Globus pallidus (tissue), 1 donor: ENCODE measurements at regions not wholly inside any gene's neighbourhood (a gene's known extent, or its start where the extent isn't known, plus 50 kb on each side); places are given as distances from the start of the nearest gene placed in this dataset.

Experiments
- DNase-seq: peaks from one replicate; pipeline ENCODE4 v3.0.0-alpha.2; 2015; ENCODE audit warnings: low spot score

DNA sequence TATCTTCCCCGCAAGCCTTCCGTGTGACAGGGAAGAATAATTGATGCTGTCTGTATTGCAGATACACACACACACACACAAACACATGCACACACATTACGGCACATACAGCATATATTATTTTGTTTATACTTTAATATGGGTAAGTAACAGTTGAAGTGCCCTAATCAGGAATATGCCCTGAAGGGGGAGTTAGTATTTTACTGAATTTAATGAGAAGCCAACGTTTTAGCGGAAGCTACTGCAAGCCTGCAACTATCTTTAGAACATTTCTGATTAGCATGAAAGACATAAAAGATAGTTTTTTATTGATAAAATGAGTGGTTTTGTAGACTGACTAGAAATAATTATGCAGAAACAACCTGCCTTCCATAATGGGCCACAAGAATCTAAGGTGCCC lies 296.6 kb upstream of the SLCO3A1 start:
- no peak for DNase-seq

DNA sequence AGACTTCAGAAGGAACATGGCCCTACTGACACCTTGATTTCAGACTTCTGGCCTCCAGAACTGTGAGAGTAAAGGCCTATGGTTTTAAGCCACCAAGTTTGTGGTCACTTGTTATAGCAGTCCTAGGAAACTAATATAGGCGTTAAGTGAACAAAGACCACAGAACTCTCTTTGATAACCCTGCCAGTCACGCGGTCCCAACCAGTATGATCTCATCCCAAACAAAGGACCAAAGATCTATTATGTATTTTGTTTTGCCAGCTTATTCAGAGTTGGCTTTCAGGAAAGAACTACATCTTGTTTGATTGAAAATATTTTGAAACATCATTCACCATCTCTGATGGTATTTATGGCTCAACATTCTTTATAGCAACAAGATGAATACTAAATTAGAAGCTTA lies 294.4 kb upstream of the SLCO3A1 start:
- DNase-seq, result peak; percentile 94

GRCh38 chr15:91561371-91562100 lies 292.0 kb upstream of the SLCO3A1 start:
- DNase-seq, result peak; percentile 87

GRCh38 chr15:91562698-91563097 lies 290.8 kb upstream of the SLCO3A1 start:
- DNase-seq, result no peak

- DNase-seq, result no peak
These were observed 288.9 kb upstream of the SLCO3A1 start for GRCh38 chr15:91564631-91565030.

DNA sequence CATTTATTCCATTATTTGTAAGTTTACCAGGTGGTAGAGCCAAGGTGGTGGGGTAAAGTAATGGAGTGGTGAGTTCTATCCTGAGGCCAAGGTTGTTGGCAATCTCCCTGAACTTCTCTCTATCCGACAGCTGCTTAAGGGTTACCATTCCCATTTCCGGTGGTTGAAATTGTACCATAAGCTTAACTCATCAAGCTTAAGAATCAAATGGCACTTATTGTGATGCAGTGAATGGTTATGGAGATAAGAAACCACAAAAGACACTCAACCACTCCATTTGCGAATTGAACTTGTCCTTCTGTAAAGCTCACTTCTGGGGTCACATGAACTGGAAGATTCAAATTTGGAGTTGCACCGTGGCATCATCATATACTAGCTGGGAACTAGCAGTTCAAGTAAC lies 287.4 kb upstream of the SLCO3A1 start:
- no peak for DNase-seq

- no peak for DNase-seq
These were observed 285.5 kb upstream of the SLCO3A1 start for GRCh38 chr15:91568036-91568435.

DNA sequence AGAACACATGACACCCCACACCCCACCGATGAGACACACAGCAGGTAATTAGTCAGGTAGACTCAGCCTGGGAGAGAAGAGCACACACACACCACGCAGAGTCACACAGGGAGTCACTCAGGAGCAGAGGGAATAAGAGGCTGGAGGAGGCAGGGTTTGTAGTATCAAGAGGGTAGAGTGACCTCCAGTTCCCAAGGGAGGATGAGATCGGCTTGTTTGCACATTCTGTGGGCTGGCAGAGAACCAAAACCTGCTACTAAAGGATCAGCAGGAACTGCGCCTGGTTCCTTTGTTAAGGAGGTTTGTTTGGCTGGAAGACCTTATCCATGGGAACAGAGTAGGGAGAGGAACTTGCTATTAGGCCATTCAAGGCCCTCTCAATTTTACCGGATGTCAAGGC lies 281.4 kb upstream of the SLCO3A1 start:
- no peak for DNase-seq

GRCh38 chr15:91576096-91576495 lies 277.4 kb upstream of the SLCO3A1 start:
- no peak for DNase-seq

DNA sequence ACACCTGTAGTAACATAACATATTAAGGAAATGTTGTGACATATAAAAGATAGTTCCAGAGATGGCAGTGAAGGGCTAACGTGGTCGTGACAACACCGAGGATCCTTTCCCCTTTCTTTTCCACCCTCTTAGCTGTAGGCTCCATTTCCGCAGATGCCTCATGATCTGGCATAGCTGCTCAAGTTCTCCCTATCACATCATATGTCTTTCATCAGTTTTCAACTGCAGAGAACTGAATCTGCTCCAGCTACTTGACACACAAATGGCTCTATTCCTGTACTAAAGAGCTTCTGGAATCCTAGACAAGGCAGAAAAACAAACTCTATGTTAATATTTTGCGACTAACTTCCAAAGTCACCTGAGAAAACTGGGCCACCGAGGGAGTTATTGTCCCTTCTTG lies 275.0 kb upstream of the SLCO3A1 start:
- no peak for DNase-seq

GRCh38 chr15:91584895-91585294 lies 268.6 kb upstream of the SLCO3A1 start:
- no peak for DNase-seq

- DNase-seq, result no peak
These were observed 266.9 kb upstream of the SLCO3A1 start for GRCh38 chr15:91586560-91586959.

DNA sequence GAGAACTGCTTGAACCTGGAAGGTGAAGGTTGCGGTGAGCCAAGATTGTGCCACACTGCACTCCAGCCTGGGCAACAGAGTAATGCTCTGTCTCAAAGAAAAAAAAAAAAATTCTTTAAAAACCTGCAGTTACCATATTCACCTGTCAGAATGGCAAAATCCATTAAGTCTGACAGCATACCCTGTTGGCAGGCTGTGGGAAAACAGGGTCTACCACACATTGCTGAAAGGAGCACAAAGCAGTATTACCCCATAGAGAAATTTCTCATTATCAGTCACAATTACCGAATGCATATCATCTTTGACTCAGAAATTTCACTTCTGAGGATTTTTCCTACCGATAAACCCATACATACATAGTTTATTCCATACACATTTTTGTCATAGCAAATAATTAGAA lies 264.1 kb upstream of the SLCO3A1 start:
- no peak for DNase-seq

GRCh38 chr15:91592567-91592966 lies 260.9 kb upstream of the SLCO3A1 start:
- DNase-seq, result no peak

GRCh38 chr15:91593067-91593466 lies 260.4 kb upstream of the SLCO3A1 start:
- DNase-seq, result no peak

DNA sequence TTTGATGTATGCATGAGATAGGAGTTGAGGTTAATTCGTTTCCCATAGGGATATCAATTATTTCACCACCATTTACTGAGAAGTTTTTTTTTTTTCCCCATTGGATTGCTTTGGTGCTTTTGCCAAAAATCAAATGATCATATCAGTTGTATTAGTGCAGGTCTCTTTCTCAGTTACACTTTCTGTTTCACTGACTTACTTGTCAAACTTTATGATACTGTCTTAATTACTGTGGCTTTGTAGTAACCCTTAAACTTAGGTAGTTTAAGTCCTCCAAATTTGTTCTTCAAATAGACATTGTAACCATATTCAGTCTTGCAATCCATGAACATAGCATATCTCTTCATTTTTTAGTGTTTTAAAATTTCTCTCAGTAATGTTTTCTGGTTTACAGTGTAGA lies 259.9 kb upstream of the SLCO3A1 start:
- no peak for DNase-seq

DNA sequence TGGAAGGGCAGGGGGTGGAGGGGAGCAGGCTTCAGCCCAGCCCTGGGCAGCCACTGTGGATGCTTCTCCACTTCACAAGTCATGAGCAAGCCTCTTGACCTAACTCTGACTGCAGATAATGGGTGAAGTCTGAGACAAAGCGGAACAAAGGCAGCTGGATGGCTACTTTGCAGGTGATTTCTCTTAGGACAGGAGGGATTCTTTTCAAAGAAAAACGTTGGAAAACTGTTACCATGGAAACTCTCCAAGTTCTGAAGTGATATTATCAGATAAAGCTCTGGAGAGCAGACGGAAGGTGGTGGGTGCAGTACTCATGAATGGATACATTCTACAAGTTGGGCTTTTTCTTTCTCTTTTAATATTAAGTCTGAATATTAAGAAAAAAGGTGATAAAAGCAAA lies 254.2 kb upstream of the SLCO3A1 start:
- DNase-seq, result no peak

GRCh38 chr15:91603384-91604080 lies 250.0 kb upstream of the SLCO3A1 start:
- no peak for DNase-seq

GRCh38 chr15:91604122-91604521 lies 249.4 kb upstream of the SLCO3A1 start:
- no peak for DNase-seq

DNA sequence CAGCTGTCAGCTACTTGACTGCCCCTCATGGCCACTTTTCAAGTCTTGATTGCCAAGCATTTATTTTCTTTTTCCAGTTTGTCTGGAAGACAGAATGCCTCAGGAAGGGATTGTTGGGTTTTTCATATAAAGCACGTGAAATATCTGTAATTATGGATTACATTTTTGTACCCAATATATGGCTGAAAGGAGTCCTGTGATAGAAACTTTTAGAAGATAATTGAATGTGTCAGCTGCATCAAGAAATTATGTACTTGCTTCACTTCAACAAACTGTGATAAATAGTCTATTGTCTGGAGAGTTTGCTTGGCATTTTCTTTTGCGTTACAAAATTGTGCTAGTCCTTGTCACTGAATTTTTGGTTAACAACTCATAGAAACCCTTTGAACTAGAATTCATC lies 247.9 kb upstream of the SLCO3A1 start:
- DNase-seq, result no peak

DNA sequence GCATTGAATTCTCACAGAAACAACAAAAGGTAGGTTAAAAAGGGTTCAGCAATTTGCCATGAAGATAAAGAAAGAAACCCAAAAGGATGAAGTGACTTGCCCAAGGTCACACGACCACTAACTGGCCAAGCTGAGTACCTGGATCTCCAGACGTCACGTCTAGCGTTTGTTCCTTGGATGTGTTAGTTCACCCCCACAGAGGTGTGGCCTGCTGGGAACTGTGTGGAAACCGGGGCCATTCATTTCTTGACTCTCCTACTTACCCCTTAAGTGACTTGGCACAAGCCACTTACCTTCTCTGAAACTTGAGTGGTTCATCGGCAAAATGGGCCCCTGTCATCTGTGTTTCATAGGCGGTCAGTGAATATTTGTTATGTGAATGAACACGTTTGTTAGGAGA lies 244.3 kb upstream of the SLCO3A1 start:
- no peak for DNase-seq

- DNase-seq, result no peak
These were observed 243.5 kb upstream of the SLCO3A1 start for GRCh38 chr15:91609966-91610365.

DNA sequence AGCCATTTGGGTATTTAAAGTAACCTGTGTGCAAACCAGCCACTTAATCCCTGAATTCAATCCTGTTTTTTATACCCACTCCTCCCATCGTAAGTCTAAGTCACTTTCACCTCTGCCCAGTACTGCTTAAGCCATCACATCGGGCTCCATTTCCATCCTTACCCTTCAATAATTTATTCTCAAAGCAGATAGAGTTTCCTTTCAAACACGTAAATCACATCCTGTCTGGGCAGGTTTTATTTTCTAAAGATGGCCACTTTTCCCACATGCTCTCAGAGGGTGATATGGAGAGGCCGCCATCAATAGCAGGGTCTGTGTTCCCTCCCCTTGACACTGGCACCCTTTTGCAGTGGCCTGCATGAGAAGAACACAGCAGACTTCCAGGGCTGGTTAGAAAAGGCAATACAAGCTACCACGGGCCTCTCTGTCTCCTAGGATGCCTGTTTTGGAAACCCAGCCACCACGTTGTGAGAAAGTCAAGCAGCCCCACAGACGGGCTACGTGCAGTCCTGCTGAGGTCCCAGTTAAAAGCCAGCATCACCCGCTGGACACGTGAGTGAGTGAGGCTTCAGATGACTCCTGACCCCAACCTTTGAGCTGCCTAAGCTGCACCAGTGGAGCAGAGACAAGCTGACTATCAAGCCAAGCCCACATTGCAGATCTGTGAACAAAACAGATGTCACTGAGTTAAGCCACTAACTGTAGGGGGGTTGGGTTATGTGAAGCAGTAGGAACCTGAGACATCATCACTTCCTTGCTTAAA lies 241.8 kb upstream of the SLCO3A1 start:
- DNase-seq, result no peak
